OCI-LY7 (cell line): ENCODE measurements at regions not wholly inside any gene's neighbourhood (a gene's known extent, or its start where the extent isn't known, plus 50 kb on each side); places are given as distances from the start of the nearest gene placed in this dataset.

Experiments
- BruUV-seq: library from RNA; stranded (reverse); fragments of 400-500 nt; replicated peaks from 2 replicates; lab custom pipeline; 2021; lab: Mats Ljungman, UMichigan
- CTCF ChIA-PET: fragments of 300-600 bp; sonication (Branson Sonifier 250); formaldehyde crosslinking; loops from one replicate; lab custom pipeline; 2022; ENCODE audit warnings: antibody characterized with exemption; ENCODE audit not compliant: unreplicated experiment; lab: Charles Lee
- POLR2A ChIA-PET: fragments of 300-600 bp; sonication (Branson Sonifier 250); formaldehyde crosslinking; loops from one replicate; lab custom pipeline; 2022; ENCODE audit warnings: antibody characterized with exemption; lab: Charles Lee
- DNase-seq: peaks from one replicate; pipeline ENCODE4 v3.0.0-alpha.2; 2015; ENCODE audit warnings: low spot score
- H2AFZ ChIP-seq: fragments of 200-600 bp; sonication (generic), shearing (Covaris generic); 2 replicates; pipeline ENCODE4 v1.6.1; 2014; ENCODE audit warnings: mild to moderate bottlenecking, antibody characterized with exemption, low read length, moderate library complexity
- H3K27ac ChIP-seq: fragments of 200-600 bp; sonication (generic); 2 replicates; pipeline ENCODE4 v1.5.1; 2014; ENCODE audit warnings: mixed run types, low read depth, mild to moderate bottlenecking, moderate library complexity, low read length, inconsistent platforms; ENCODE audit not compliant: poor library complexity, severe bottlenecking
- H3K36me3 ChIP-seq: fragments of 200-600 bp; sonication (generic); 2 replicates; pipeline ENCODE4 v1.6.1; 2014; ENCODE audit warnings: mild to moderate bottlenecking, antibody characterized with exemption, low read length, moderate library complexity, mixed read lengths; ENCODE audit not compliant: insufficient read depth
- H3K4me1 ChIP-seq: fragments of 200-600 bp; sonication (generic); 2 replicates; pipeline ENCODE4 v1.5.1; 2014; ENCODE audit warnings: mild to moderate bottlenecking, low read length; ENCODE audit not compliant: insufficient read depth, poor library complexity, severe bottlenecking
- H3K4me2 ChIP-seq: fragments of 200-600 bp; sonication (generic); 2 replicates; pipeline ENCODE4 v1.6.1; 2014; ENCODE audit warnings: mild to moderate bottlenecking, low read length
- H3K4me3 ChIP-seq: fragments of 200-600 bp; sonication (generic); 2 replicates; pipeline ENCODE4 v1.5.1; 2014; ENCODE audit warnings: mild to moderate bottlenecking, low read depth, low read length; ENCODE audit not compliant: poor library complexity, severe bottlenecking
- H3K79me2 ChIP-seq: fragments of 200-600 bp; sonication (generic); 2 replicates; pipeline ENCODE4 v1.6.1; 2016; ENCODE audit warnings: low read depth, mild to moderate bottlenecking, low read length, moderate library complexity, mixed read lengths; ENCODE audit not compliant: insufficient read depth
- H3K9me2 ChIP-seq: fragments of 200-600 bp; sonication (generic); 2 replicates; pipeline ENCODE4 v1.6.1; 2016; ENCODE audit warnings: mild to moderate bottlenecking, low read length, mixed read lengths; ENCODE audit not compliant: insufficient read depth
- H3K9me3 ChIP-seq: fragments of 200-600 bp; sonication (generic); 2 replicates; pipeline ENCODE4 v1.6.1; 2014; ENCODE audit warnings: mild to moderate bottlenecking, mixed run types, low read length, mixed read lengths
- H4K20me1 ChIP-seq: fragments of 200-600 bp; sonication (generic); 2 replicates; pipeline ENCODE4 v1.6.1; 2014; ENCODE audit warnings: mild to moderate bottlenecking, antibody characterized with exemption, low read length, moderate library complexity, mixed read lengths; ENCODE audit not compliant: insufficient read depth
- EZH2phosphoT487 ChIP-seq: fragments of 200-600 bp; sonication (generic); IDR thresholded peaks from 2 replicates; pipeline ENCODE4 v1.6.1; 2018; ENCODE audit warnings: low read depth, borderline replicate concordance, mild to moderate bottlenecking, mixed run types, antibody characterized with exemption, low read length, moderate library complexity, mixed read lengths
- intact Hi-C: fragments of 100-400 bp; cut with micrococcal nuclease; formaldehyde crosslinking; loops from one replicate; pipeline ENCODE4 v1.10.0; 2022; ENCODE audit not compliant: unreplicated experiment
- TF ChIP-seq, protein P1 (sequence below): fragments of 200-600 bp; sonication (generic); conservative IDR thresholded peaks from 2 replicates; pipeline ENCODE4 v1.5.1; 2014; ENCODE audit warnings: mild to moderate bottlenecking, antibody characterized with exemption, low read length, moderate library complexity, mixed read lengths

DNA sequence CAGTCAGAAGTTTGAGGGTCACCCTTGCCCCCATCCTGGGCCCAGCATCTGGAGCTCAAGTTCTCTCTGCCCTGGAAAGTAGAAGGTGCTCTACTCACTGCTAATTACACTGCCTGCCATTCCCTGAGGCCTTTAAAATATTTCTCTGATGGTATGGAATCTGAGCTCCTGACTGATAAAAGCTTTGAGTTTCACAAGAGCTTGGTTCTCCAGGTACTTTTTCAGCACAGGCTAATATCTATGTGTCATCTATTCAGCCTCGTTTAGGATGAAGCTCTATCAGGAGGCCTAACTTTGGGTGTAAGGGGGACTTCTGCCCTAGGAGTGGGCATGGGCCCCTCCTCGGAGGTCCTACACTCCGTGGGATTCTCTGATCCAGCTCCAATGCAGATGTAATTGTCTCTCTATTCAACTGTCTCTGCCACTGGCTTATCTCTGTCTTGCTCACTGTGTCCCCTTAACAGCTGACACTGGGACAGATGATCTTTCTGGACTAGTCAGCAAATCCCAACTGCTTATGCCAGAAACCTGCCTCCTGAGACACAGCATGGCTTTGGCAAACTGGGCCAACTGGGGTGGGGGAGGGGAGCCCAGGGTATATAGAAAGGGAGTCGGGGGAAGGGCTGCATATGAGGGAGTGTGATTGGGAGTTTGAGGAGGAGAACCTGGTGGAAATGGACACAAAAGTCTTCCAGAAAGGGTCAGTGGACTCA lies 104.2 kb upstream of the GADD45A start:
- no TSS peak for BruUV-seq
- H3K79me2 ChIP-seq, result no peaks in the 10 kb centered on the region
- no peaks in the 10 kb centered on the region for H4K20me1 ChIP-seq
- no peaks in the 10 kb centered on the region for H3K9me2 ChIP-seq
- H3K4me1 ChIP-seq, result no peaks in the 10 kb centered on the region
- POLR2A ChIA-PET, result interaction anchor here (1.3 to 3.7 kb wide), 3 partner anchors 10 to 24 kb away, joined by 4 to 17 read pairs (median 5); no protein-coding TSS in a partner anchor
- no peak overlapping the region for H2AFZ ChIP-seq
- intact Hi-C loops, result no loop called here
- no peak overlapping the region for H3K4me2 ChIP-seq
- H3K36me3 ChIP-seq, result no peaks in the 10 kb centered on the region
- CTCF ChIA-PET, result interaction anchor here (1.1 kb wide), 1 partner anchor 9 kb away, joined by 3 read pairs; no protein-coding TSS in a partner anchor
- no peak for DNase-seq
- TF ChIP-seq, protein P1, sequence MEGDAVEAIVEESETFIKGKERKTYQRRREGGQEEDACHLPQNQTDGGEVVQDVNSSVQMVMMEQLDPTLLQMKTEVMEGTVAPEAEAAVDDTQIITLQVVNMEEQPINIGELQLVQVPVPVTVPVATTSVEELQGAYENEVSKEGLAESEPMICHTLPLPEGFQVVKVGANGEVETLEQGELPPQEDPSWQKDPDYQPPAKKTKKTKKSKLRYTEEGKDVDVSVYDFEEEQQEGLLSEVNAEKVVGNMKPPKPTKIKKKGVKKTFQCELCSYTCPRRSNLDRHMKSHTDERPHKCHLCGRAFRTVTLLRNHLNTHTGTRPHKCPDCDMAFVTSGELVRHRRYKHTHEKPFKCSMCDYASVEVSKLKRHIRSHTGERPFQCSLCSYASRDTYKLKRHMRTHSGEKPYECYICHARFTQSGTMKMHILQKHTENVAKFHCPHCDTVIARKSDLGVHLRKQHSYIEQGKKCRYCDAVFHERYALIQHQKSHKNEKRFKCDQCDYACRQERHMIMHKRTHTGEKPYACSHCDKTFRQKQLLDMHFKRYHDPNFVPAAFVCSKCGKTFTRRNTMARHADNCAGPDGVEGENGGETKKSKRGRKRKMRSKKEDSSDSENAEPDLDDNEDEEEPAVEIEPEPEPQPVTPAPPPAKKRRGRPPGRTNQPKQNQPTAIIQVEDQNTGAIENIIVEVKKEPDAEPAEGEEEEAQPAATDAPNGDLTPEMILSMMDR, result no peak
- TF ChIP-seq EZH2phosphoT487, result no peak
- H3K9me3 ChIP-seq, result no peaks in the 10 kb centered on the region
- H3K4me3 ChIP-seq, result no peak overlapping the region
- H3K27ac ChIP-seq, result no peak overlapping the region

DNA sequence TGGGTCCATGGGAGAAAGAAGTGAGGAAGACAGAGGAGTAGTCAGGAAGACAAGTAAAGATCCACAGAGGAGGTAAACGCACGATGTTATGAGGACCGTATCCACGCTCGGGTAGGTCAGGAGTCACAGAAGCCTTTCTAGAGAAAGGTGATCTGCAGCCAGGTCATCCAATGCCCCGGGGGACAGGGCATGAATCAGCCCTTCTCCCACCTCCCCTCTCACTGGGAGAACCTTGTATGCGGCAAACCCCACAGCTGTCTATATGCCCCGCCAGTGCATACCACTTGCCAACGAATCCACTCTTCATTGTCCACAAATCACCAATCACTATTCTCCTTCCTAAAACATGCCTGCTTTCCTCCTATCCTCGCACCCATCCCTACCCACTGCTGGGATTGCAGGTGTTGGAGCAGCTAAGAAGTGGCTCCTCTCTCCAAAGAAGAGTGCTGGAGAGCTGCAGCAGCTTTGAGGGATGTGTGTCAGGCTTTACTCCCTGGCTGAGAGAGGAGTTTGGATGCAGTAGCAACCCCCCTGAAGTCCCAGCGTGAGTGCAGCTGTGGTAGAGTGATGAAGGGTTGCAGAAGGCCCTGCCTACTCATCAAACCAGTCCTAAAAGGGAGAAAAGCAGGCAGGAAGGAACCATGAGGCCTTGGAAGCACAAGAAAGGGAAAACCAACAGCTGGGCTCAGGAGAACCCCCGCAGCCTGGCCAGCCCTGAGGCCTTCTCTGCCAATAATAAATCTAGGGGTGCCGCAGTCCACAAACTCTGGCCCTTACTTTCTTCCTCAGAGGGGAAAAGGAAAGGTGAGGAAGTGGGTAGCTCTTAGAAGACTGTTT lies 102.2 kb upstream of the GADD45A start:
- no peaks in the 10 kb centered on the region for H3K4me1 ChIP-seq
- H3K27ac ChIP-seq, result no peak overlapping the region
- TF ChIP-seq, protein P1, result no peak
- no peak for TF ChIP-seq EZH2phosphoT487
- BruUV-seq, result no TSS peak
- intact Hi-C loops, result no loop called here
- no peak overlapping the region for H2AFZ ChIP-seq
- no peaks in the 10 kb centered on the region for H3K36me3 ChIP-seq
- no peak overlapping the region for H3K4me3 ChIP-seq
- no peaks in the 10 kb centered on the region for H3K9me2 ChIP-seq
- no peaks in the 10 kb centered on the region for H3K9me3 ChIP-seq
- ChIA-PET POLR2A (interaction anchor here (0.7 kb wide), 1 partner anchor 178 kb away, joined by 5 read pairs; no protein-coding TSS in a partner anchor), CTCF (no interaction called here)
- H3K79me2 ChIP-seq, result no peaks in the 10 kb centered on the region
- DNase-seq, result no peak
- no peaks in the 10 kb centered on the region for H4K20me1 ChIP-seq
- H3K4me2 ChIP-seq, result no peak overlapping the region
